HEK293 (cell line): ENCODE measurements at regions not wholly inside any gene's neighbourhood (a gene's known extent, or its start where the extent isn't known, plus 50 kb on each side); places are given as distances from the start of the nearest gene placed in this dataset.
A peak's percentile ranks its signal among the peaks of the same experiment; 100 is the strongest.

Experiments used
- CTCF ChIA-PET: fragments of 350-600 bp; formaldehyde crosslinking; extraction: SDS; loops from one replicate; lab custom pipeline; 2021; ENCODE audit warnings: antibody characterized with exemption; lab: Yijun Ruan, JAX
- POLR2A ChIA-PET: fragments of 300-600 bp; formaldehyde crosslinking; extraction: SDS; loops from one replicate; lab custom pipeline; 2020; ENCODE audit warnings: antibody characterized with exemption, inconsistent platforms; lab: Yijun Ruan, JAX
- H3K27ac ChIP-seq: fragments of 200-500 bp; sonication (Bioruptor generic); 2 replicates; pipeline ENCODE4 v1.5.1; 2014; ENCODE audit warnings: low read depth, low read length, control low read depth, inconsistent platforms; ENCODE audit errors: extremely low read depth
- H3K36me3 ChIP-seq, 2 experiments: fragments of 200-500 bp in 1 of 2; sonication (Bioruptor generic) in 1 of 2; 1 replicate in 1 of 2; 2 replicates in 1 of 2; pipeline ENCODE4 v1.5.1; 2014 to 2017; ENCODE audit warnings: inconsistent platforms in 2 of 2, low read length in 2 of 2; ENCODE audit not compliant: control insufficient read depth in 2 of 2, insufficient read depth in 1 of 2
- H3K4me1 ChIP-seq: fragments of 200-500 bp; sonication (Bioruptor generic); 2 replicates; pipeline ENCODE4 v1.5.1; 2014; ENCODE audit warnings: mild to moderate bottlenecking, low read length, inconsistent platforms; ENCODE audit not compliant: control insufficient read depth, insufficient read depth
- H3K4me3 ChIP-seq: 2 replicates; pipeline ENCODE4 v1.5.1; 2011; ENCODE audit warnings: low read depth, mild to moderate bottlenecking, control low read depth, low read length, moderate library complexity
- H3K9me3 ChIP-seq: fragments of 200-500 bp; sonication (Bioruptor generic); 2 replicates; pipeline ENCODE4 v1.5.1; 2014; ENCODE audit warnings: low read depth, low read length, inconsistent platforms; ENCODE audit not compliant: control insufficient read depth, insufficient read depth
- GFI1B ChIP-seq: fragments of 450-650 bp; formaldehyde crosslinking; IDR thresholded peaks from 2 replicates; pipeline ENCODE4 v1.5.1; 2016; ENCODE audit warnings: missing biosample characterization, missing genetic modification characterization
- GLIS1 ChIP-seq: fragments of 450-650 bp; formaldehyde crosslinking; IDR thresholded peaks from 2 replicates; pipeline ENCODE4 v1.5.1; 2016; ENCODE audit warnings: missing biosample characterization, missing genetic modification characterization
- HOXD13 ChIP-seq: sonication (generic); formaldehyde crosslinking; IDR thresholded peaks from 2 replicates; pipeline ENCODE4 v1.8.0; 2022; ENCODE audit warnings: missing genetic modification reagents, borderline replicate concordance
- OSR2 ChIP-seq: fragments of 450-650 bp; formaldehyde crosslinking; IDR thresholded peaks from 2 replicates; pipeline ENCODE4 v1.5.1; 2016; ENCODE audit warnings: missing biosample characterization, missing genetic modification characterization
- RBAK ChIP-seq: fragments of 450-650 bp; formaldehyde crosslinking; IDR thresholded peaks from 2 replicates; pipeline ENCODE4 v1.5.1; 2016; ENCODE audit warnings: missing biosample characterization, missing genetic modification characterization
- SP3 ChIP-seq: fragments of 450-650 bp; formaldehyde crosslinking; IDR thresholded peaks from 2 replicates; pipeline ENCODE4 v1.5.1; 2016; ENCODE audit warnings: missing biosample characterization, missing genetic modification characterization
- ZBTB21 ChIP-seq: fragments of 450-650 bp; formaldehyde crosslinking; IDR thresholded peaks from 2 replicates; pipeline ENCODE4 v1.5.1; 2017; ENCODE audit warnings: missing biosample characterization, missing genetic modification characterization
- ZBTB8A ChIP-seq: fragments of 450-650 bp; formaldehyde crosslinking; IDR thresholded peaks from 2 replicates; pipeline ENCODE4 v1.5.1; 2016; ENCODE audit warnings: missing biosample characterization, missing genetic modification characterization
- ZNF132 ChIP-seq: fragments of 450-650 bp; formaldehyde crosslinking; IDR thresholded peaks from 2 replicates; pipeline ENCODE4 v1.5.1; 2017; ENCODE audit warnings: missing biosample characterization, missing genetic modification characterization, borderline replicate concordance
- ZNF133 ChIP-seq: fragments of 450-650 bp; formaldehyde crosslinking; IDR thresholded peaks from 2 replicates; pipeline ENCODE4 v1.5.1; 2016; ENCODE audit warnings: missing biosample characterization, missing genetic modification characterization
- ZNF155 ChIP-seq: fragments of 450-650 bp; formaldehyde crosslinking; IDR thresholded peaks from 2 replicates; pipeline ENCODE4 v1.5.1; 2016; ENCODE audit warnings: missing biosample characterization, missing genetic modification characterization
- ZNF174 ChIP-seq: fragments of 450-650 bp; formaldehyde crosslinking; IDR thresholded peaks from 2 replicates; pipeline ENCODE4 v1.5.0; 2017; ENCODE audit warnings: missing biosample characterization, mild to moderate bottlenecking, missing genetic modification characterization
- ZNF354C ChIP-seq: fragments of 450-650 bp; formaldehyde crosslinking; IDR thresholded peaks from 2 replicates; pipeline ENCODE4 v1.5.1; 2016; ENCODE audit warnings: missing biosample characterization, missing genetic modification characterization, low read depth, borderline replicate concordance
- ZNF391 ChIP-seq: fragments of 450-650 bp; formaldehyde crosslinking; IDR thresholded peaks from 2 replicates; pipeline ENCODE4 v1.5.1; 2016; ENCODE audit warnings: low read depth, missing biosample characterization, missing genetic modification characterization, borderline replicate concordance
- ZNF404 ChIP-seq: fragments of 450-650 bp; formaldehyde crosslinking; IDR thresholded peaks from 2 replicates; pipeline ENCODE4 v1.5.1; 2017; ENCODE audit warnings: missing biosample characterization, missing genetic modification characterization
- ZNF518A ChIP-seq: fragments of 450-650 bp; formaldehyde crosslinking; conservative IDR thresholded peaks from 2 replicates; pipeline ENCODE4 v1.5.1; 2016; ENCODE audit warnings: low read depth, missing biosample characterization, missing genetic modification characterization
- ZNF624 ChIP-seq: fragments of 450-650 bp; formaldehyde crosslinking; IDR thresholded peaks from 2 replicates; pipeline ENCODE4 v1.5.1; 2017; ENCODE audit warnings: missing biosample characterization, missing genetic modification characterization
- ZNF626 ChIP-seq: fragments of 450-650 bp; sonication (Bioruptor Pico); formaldehyde crosslinking; IDR thresholded peaks from 2 replicates; pipeline ENCODE4 v1.5.1; 2018; ENCODE audit warnings: missing biosample characterization, missing genetic modification characterization, inconsistent platforms
- ZNF830 ChIP-seq: fragments of 450-650 bp; IDR thresholded peaks from 2 replicates; pipeline ENCODE4 v1.5.0; 2018; ENCODE audit warnings: missing biosample characterization, missing genetic modification characterization, low read depth, mild to moderate bottlenecking, moderate library complexity
- ZSCAN18 ChIP-seq: fragments of 450-650 bp; formaldehyde crosslinking; IDR thresholded peaks from 2 replicates; pipeline ENCODE4 v1.5.1; 2016; ENCODE audit warnings: missing biosample characterization, missing genetic modification characterization
- TF ChIP-seq, protein P1 (sequence below): fragments of 450-650 bp; formaldehyde crosslinking; conservative IDR thresholded peaks from 2 replicates; pipeline ENCODE4 v1.5.1; 2016; ENCODE audit warnings: low read depth, missing biosample characterization, missing genetic modification characterization
- TF ChIP-seq, protein P2 (sequence below): fragments of 450-650 bp; formaldehyde crosslinking; IDR thresholded peaks from 2 replicates; pipeline ENCODE4 v1.5.0; 2017; ENCODE audit warnings: missing biosample characterization, missing genetic modification characterization, borderline replicate concordance

- TF ChIP-seq ZSCAN18 (tag by site-specific recombination) (no peak), ZBTB8A (tag by site-specific recombination) (no peak), ZNF354C (tag by site-specific recombination) (no peak), RBAK (tag by site-specific recombination) (no peak), SP3 (tag by site-specific recombination) (0 out of 2 replicates have a peak, but pooled peaks have one; percentile 5), GLIS1 (tag by site-specific recombination) (no peak), ZNF132 (no peak), ZNF830 (tag by site-specific recombination) (no peak), ZNF155 (no peak)
Measured at GRCh38 chr5:17327048-17327625, 109.7 kb downstream of the BASP1 start (continued).

- no peak overlapping the region for H3K4me3 ChIP-seq
- POLR2A ChIA-PET, result no interaction called here
- peaks cover 21% of the 10 kb centered on the region for H3K4me1 ChIP-seq
- no peaks in the 10 kb centered on the region for H3K36me3 ChIP-seq
- TF ChIP-seq GFI1B (tag by site-specific recombination), result no peak
- TF ChIP-seq OSR2, result peak; percentile 48; the same call in 1 of the 2 replicates
- H3K9me3 ChIP-seq, result no peaks in the 10 kb centered on the region
- no peak overlapping the region for H3K27ac ChIP-seq
- CTCF ChIA-PET, result no interaction called here
Measured at GRCh38 chr5:17329571-17329970, 112.1 kb downstream of the BASP1 start.

DNA sequence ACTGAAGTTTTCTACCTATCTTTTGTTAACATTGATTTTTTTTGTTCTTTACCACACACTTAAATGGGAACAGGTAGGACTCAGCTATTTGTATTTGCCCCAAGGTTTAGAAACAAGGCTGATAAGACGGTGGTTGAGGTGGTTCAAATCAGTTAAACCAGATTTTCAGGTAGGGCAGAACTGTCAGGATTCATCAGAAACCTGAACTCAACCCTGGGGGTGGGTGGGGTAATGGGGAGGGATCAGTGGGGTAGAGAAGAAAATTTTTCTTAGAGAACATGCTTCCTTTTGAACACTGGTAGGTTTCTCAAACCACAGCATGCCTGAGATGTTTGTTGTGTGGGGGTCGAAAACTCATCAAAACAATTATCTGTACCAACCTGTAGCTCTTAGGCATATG lies 113.0 kb downstream of the BASP1 start:
- Histone ChIP-seq H3K9me3 (no peaks in the 10 kb centered on the region), H3K36me3 (no peaks in the 10 kb centered on the region), H3K4me3 (no peak overlapping the region), H3K4me1 (peaks cover 21% of the 10 kb centered on the region), H3K27ac (no peak overlapping the region)
- ChIA-PET POLR2A (no interaction called here), CTCF (no interaction called here)
- TF ChIP-seq ZNF624 (tag by site-specific recombination) (no peak), HOXD13 (CRISPR knock-in tag) (no peak), SP3 (tag by site-specific recombination) (no peak), ZNF174 (tag by site-specific recombination) (no peak), ZNF404 (tag by site-specific recombination) (no peak), ZNF626 (no peak), ZNF518A (no peak), ZNF391 (no peak), ZNF133 (tag by site-specific recombination) (no peak), ZBTB21 (tag by site-specific recombination) (no peak)
- TF ChIP-seq, protein P1, sequence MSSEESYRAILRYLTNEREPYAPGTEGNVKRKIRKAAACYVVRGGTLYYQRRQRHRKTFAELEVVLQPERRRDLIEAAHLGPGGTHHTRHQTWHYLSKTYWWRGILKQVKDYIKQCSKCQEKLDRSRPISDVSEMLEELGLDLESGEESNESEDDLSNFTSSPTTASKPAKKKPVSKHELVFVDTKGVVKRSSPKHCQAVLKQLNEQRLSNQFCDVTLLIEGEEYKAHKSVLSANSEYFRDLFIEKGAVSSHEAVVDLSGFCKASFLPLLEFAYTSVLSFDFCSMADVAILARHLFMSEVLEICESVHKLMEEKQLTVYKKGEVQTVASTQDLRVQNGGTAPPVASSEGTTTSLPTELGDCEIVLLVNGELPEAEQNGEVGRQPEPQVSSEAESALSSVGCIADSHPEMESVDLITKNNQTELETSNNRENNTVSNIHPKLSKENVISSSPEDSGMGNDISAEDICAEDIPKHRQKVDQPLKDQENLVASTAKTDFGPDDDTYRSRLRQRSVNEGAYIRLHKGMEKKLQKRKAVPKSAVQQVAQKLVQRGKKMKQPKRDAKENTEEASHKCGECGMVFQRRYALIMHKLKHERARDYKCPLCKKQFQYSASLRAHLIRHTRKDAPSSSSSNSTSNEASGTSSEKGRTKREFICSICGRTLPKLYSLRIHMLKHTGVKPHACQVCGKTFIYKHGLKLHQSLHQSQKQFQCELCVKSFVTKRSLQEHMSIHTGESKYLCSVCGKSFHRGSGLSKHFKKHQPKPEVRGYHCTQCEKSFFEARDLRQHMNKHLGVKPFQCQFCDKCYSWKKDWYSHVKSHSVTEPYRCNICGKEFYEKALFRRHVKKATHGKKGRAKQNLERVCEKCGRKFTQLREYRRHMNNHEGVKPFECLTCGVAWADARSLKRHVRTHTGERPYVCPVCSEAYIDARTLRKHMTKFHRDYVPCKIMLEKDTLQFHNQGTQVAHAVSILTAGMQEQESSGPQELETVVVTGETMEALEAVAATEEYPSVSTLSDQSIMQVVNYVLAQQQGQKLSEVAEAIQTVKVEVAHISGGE (tag by site-specific recombination), result no peak
- TF ChIP-seq, protein P2, sequence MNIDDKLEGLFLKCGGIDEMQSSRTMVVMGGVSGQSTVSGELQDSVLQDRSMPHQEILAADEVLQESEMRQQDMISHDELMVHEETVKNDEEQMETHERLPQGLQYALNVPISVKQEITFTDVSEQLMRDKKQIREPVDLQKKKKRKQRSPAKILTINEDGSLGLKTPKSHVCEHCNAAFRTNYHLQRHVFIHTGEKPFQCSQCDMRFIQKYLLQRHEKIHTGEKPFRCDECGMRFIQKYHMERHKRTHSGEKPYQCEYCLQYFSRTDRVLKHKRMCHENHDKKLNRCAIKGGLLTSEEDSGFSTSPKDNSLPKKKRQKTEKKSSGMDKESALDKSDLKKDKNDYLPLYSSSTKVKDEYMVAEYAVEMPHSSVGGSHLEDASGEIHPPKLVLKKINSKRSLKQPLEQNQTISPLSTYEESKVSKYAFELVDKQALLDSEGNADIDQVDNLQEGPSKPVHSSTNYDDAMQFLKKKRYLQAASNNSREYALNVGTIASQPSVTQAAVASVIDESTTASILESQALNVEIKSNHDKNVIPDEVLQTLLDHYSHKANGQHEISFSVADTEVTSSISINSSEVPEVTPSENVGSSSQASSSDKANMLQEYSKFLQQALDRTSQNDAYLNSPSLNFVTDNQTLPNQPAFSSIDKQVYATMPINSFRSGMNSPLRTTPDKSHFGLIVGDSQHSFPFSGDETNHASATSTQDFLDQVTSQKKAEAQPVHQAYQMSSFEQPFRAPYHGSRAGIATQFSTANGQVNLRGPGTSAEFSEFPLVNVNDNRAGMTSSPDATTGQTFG (tag by site-specific recombination), result no peak
